Stimulated activated naive CD8-positive, alpha-beta T cell treated with anti-CD3 and anti-CD28 coated beads, Interleukin-15, Interleukin-2, amounts not matched to agents 100 ng/mL and 50 ng/mL, for 24 hours (primary cell): ENCODE measurements at regions not wholly inside any gene's neighbourhood (a gene's known extent, or its start where the extent isn't known, plus 50 kb on each side); places are given as distances from the start of the nearest gene placed in this dataset.

Source experiments
- H3K27ac Mint-ChIP-seq: one replicate; pipeline ENCODE4 v1.8.0; 2021; ENCODE audit warnings: mild to moderate bottlenecking, mixed read lengths
- H3K27me3 Mint-ChIP-seq: one replicate; pipeline ENCODE4 v1.8.0; 2021; ENCODE audit warnings: mixed read lengths
- H3K36me3 Mint-ChIP-seq: one replicate; pipeline ENCODE4 v1.8.0; 2021; ENCODE audit warnings: low read depth, mixed read lengths
- H3K4me1 Mint-ChIP-seq: one replicate; pipeline ENCODE4 v1.8.0; 2021; ENCODE audit warnings: low read depth, mixed read lengths
- H3K4me3 Mint-ChIP-seq: one replicate; pipeline ENCODE4 v1.8.0; 2021; ENCODE audit warnings: mild to moderate bottlenecking, mixed read lengths
- H3K9me3 Mint-ChIP-seq: one replicate; pipeline ENCODE4 v1.8.0; 2021; ENCODE audit warnings: mixed read lengths

- no peaks in the 10 kb centered on the region for H3K9me3 Mint-ChIP-seq
- no peaks in the 10 kb centered on the region for H3K4me1 Mint-ChIP-seq
- H3K27me3 Mint-ChIP-seq = peaks cover 28% of the 10 kb centered on the region
- no peak overlapping the region for H3K27ac Mint-ChIP-seq
- H3K36me3 Mint-ChIP-seq = no peaks in the 10 kb centered on the region
- H3K4me3 Mint-ChIP-seq = no peak overlapping the region
These were observed 50.9 kb upstream of the KCNJ15 start for GRCh38 chr21:38205940-38206339.

- no peaks in the 10 kb centered on the region for H3K36me3 Mint-ChIP-seq
- no peak overlapping the region for H3K27ac Mint-ChIP-seq
- H3K27me3 Mint-ChIP-seq = peaks cover 33% of the 10 kb centered on the region
- no peaks in the 10 kb centered on the region for H3K9me3 Mint-ChIP-seq
- no peak overlapping the region for H3K4me3 Mint-ChIP-seq
- no peaks in the 10 kb centered on the region for H3K4me1 Mint-ChIP-seq
These were observed 50.1 kb upstream of the KCNJ15 start for GRCh38 chr21:38206646-38207045.
